ENCODE measurements at regions not wholly inside any gene's neighbourhood (a gene's known extent, or its start where the extent isn't known, plus 50 kb on each side); places are given as distances from the start of the nearest gene placed in this dataset.

DNA sequence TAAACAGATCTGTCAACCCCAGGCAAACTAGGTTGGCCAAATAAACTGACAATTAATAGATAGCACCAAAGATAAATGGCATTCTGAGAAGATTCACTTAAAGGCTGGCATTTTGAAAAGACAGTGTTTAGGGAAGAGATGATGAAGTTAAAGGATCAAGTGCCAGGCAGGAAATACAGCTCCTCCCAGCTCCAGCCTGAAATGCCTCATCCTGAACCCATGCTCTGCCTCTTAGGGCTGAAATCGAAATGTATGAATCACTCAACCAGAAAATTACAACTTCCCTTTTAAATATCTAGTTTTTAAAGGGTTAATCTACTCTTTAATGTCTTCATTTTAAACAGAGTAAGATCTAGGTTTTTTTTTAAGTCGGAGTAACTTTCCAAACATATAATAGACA is 171.2 kb upstream of the UBL3 start:
- no peaks in the 10 kb centered on the region for H3K4me1 ChIP-seq (ENCODE audit: insufficient read depth, low read length, poor library complexity, severe bottlenecking)
- no peaks in the 10 kb centered on the region for H4K20me1 ChIP-seq (ENCODE audit: insufficient read depth, low read length)
- ChIA-PET POLR2A (no interaction called here), CTCF (ENCODE audit: unreplicated experiment) (no interaction called here)
- intact Hi-C loops (cut with micrococcal nuclease; ENCODE audit: unreplicated experiment), result no loop called here
- H3K9me2 ChIP-seq (ENCODE audit: insufficient read depth, low read length), result no peaks in the 10 kb centered on the region
- no peak overlapping the region for H2AFZ ChIP-seq (ENCODE audit: low read length)
- BruUV-seq (replicated peaks), result no TSS peak
- H3K9me3 ChIP-seq (ENCODE audit: low read length), result no peaks in the 10 kb centered on the region
- H3K79me2 ChIP-seq (ENCODE audit: insufficient read depth, low read depth, low read length), result no peaks in the 10 kb centered on the region
- no peak for DNase-seq (ENCODE audit: low spot score)
- TF ChIP-seq, protein P1, sequence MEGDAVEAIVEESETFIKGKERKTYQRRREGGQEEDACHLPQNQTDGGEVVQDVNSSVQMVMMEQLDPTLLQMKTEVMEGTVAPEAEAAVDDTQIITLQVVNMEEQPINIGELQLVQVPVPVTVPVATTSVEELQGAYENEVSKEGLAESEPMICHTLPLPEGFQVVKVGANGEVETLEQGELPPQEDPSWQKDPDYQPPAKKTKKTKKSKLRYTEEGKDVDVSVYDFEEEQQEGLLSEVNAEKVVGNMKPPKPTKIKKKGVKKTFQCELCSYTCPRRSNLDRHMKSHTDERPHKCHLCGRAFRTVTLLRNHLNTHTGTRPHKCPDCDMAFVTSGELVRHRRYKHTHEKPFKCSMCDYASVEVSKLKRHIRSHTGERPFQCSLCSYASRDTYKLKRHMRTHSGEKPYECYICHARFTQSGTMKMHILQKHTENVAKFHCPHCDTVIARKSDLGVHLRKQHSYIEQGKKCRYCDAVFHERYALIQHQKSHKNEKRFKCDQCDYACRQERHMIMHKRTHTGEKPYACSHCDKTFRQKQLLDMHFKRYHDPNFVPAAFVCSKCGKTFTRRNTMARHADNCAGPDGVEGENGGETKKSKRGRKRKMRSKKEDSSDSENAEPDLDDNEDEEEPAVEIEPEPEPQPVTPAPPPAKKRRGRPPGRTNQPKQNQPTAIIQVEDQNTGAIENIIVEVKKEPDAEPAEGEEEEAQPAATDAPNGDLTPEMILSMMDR (conservative IDR thresholded peaks at IDR 0.05; ENCODE audit: low read length), result no peak
- TF ChIP-seq EZH2phosphoT487 (IDR thresholded peaks at IDR 0.05; ENCODE audit: borderline replicate concordance, low read depth, low read length), result no peak
- no peak overlapping the region for H3K4me2 ChIP-seq (ENCODE audit: low read length)
- H3K27ac ChIP-seq (ENCODE audit: low read depth, low read length, poor library complexity, severe bottlenecking), result no peak overlapping the region
- H3K4me3 ChIP-seq (ENCODE audit: low read depth, low read length, poor library complexity, severe bottlenecking), result no peak overlapping the region
- H3K36me3 ChIP-seq (ENCODE audit: insufficient read depth, low read length), result no peaks in the 10 kb centered on the region

DNA sequence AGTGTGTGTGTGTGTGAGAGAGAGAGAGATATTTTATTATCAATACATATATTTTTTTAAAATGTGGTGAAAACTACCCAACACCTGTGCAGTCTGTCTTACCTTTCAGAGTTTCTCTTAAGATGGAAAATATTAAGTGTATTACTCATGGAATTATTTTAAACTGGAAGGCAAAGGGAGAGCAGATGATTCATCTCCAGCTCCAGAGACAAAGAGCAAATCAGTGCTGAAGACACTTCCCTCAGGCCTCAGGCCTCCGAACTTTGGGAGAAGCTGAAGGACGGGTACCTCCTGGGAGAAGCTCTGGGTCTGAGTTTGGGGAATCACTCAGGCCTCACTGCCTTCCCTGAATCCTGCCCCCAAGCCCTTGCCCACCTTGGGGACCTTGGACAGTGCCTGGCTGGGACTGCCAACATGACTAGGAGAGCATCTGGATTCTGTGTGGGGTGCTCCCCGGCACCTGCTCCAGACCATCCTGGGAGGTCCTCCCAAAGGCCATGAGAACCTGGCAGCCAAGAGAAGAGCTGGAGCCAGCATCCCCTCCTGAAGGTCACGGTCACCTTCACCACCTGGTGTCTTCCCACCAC is 170.4 kb upstream of the UBL3 start:
- Histone ChIP-seq H3K79me2 (ENCODE audit: insufficient read depth, low read depth, low read length) (no peaks in the 10 kb centered on the region), H3K9me3 (ENCODE audit: low read length) (no peaks in the 10 kb centered on the region), H3K4me3 (ENCODE audit: low read depth, low read length, poor library complexity, severe bottlenecking) (no peak overlapping the region), H3K4me2 (ENCODE audit: low read length) (no peak overlapping the region), H3K27ac (ENCODE audit: low read depth, low read length, poor library complexity, severe bottlenecking) (no peak overlapping the region), H3K9me2 (ENCODE audit: insufficient read depth, low read length) (no peaks in the 10 kb centered on the region), H3K4me1 (ENCODE audit: insufficient read depth, low read length, poor library complexity, severe bottlenecking) (no peaks in the 10 kb centered on the region), H4K20me1 (ENCODE audit: insufficient read depth, low read length) (no peaks in the 10 kb centered on the region), H3K36me3 (ENCODE audit: insufficient read depth, low read length) (no peaks in the 10 kb centered on the region), H2AFZ (ENCODE audit: low read length) (no peak overlapping the region)
- intact Hi-C loops (cut with micrococcal nuclease; ENCODE audit: unreplicated experiment), result no loop called here
- ChIA-PET CTCF (ENCODE audit: unreplicated experiment) (no interaction called here), POLR2A (no interaction called here)
- no peak for DNase-seq (ENCODE audit: low spot score)
- no TSS peak for BruUV-seq (replicated peaks)
- no peak for TF ChIP-seq EZH2phosphoT487 (IDR thresholded peaks at IDR 0.05; ENCODE audit: borderline replicate concordance, low read depth, low read length)
- TF ChIP-seq, protein P1 (conservative IDR thresholded peaks at IDR 0.05; ENCODE audit: low read length), result no peak

DNA sequence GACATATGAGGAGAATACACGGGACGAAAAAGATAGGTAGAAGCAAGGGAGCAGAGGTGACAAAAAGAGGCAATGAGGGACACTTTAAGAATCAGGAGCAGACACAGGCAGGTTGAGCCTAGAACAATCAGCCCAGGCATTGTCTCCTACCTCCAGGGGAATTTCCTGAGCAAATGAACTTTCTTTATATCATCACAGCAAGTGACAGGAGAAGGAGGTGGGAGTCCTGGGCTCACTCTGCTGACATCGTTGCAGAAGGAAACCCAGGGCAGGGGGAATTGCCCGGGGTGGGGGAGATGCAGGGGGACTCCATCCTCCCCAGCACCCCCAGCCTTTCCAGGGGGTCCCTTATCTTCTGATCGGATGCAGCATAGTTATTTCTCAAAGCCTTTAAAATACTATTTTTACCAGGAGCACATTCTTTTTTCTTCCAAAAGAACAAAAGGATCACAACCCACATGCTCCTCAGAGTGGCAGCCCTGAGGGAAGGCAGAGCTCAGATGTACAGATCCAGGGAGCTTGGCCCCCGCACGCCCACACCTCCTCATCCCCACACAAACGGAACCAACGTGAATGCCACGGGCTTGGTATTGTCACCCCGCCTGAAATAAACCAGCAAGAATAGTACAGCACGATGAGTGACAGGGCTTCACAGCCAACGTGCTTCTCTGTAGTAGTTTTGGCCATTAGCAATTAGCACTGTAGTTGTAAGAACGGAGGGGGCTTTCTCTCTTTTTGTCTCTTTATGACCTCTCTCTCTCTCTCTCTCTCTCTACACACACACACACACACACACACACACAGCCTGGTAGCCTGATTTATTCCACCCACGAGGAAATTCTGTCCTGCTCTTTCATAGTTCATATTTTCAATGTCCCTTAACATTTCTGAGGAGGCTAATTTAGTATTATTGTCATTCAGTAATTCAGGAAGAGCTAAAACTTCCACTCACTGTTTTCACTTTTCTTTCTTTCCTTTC is 169.5 kb upstream of the UBL3 start:
- Histone ChIP-seq H3K79me2 (ENCODE audit: insufficient read depth, low read depth, low read length) (no peaks in the 10 kb centered on the region), H3K4me1 (ENCODE audit: insufficient read depth, low read length, poor library complexity, severe bottlenecking) (no peaks in the 10 kb centered on the region), H3K27ac (ENCODE audit: low read depth, low read length, poor library complexity, severe bottlenecking) (no peak overlapping the region), H3K36me3 (ENCODE audit: insufficient read depth, low read length) (no peaks in the 10 kb centered on the region), H3K9me2 (ENCODE audit: insufficient read depth, low read length) (no peaks in the 10 kb centered on the region), H3K4me3 (ENCODE audit: low read depth, low read length, poor library complexity, severe bottlenecking) (no peak overlapping the region), H3K4me2 (ENCODE audit: low read length) (no peak overlapping the region), H4K20me1 (ENCODE audit: insufficient read depth, low read length) (no peaks in the 10 kb centered on the region), H2AFZ (ENCODE audit: low read length) (no peak overlapping the region), H3K9me3 (ENCODE audit: low read length) (no peaks in the 10 kb centered on the region)
- BruUV-seq (replicated peaks), result no TSS peak
- ChIA-PET POLR2A (interaction anchor here (0.6 kb wide), 1 partner anchor 93 kb away, joined by 3 read pairs; no protein-coding TSS in a partner anchor), CTCF (ENCODE audit: unreplicated experiment) (no interaction called here)
- no peak for DNase-seq (ENCODE audit: low spot score)
- no peak for TF ChIP-seq EZH2phosphoT487 (IDR thresholded peaks at IDR 0.05; ENCODE audit: borderline replicate concordance, low read depth, low read length)
- TF ChIP-seq, protein P1 (conservative IDR thresholded peaks at IDR 0.05; ENCODE audit: low read length), result no peak
- intact Hi-C loops (cut with micrococcal nuclease; ENCODE audit: unreplicated experiment), result no loop called here

Measured in OCI-LY7 (cell line).